ENCODE measurements at regions not wholly inside any gene's neighbourhood (a gene's known extent, or its start where the extent isn't known, plus 50 kb on each side); places are given as distances from the start of the nearest gene placed in this dataset.
A peak's percentile ranks its signal among the peaks of the same experiment; 100 is the strongest.

DNA sequence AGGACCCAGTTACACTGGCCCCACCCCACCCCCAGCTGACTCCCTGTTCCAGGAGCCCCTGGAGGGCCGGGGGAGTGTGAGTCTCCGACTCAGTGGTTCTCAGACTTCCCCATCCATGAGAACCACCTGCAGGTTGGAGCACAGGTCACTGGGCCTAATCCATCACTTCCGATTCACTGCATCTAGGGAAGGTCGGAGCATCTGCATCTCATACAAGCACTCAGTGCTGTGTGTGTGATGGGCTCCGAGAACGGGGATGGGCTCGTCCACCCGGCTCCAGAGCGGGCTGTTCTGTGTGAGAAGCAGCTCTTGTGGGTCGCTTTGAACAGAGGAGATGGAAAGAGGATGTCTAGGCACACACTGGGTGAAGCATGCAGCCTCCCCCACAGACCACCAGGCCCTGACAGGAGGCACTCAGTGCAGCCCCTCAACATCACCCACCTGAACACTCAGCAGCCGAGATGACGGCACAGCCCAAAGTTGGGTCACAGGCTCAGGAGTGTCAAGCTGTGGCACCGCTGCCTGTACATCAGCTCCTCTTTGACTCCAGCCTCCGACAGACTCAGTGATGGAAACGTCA, 541.4 kb downstream of the BRD1 start:
- 73 to 89% (median 85%) methylated on average over 4 to 15 of the region's 15 CpGs for WGBS, 5 donors
- Histone ChIP-seq H3K36me3 (no peaks in the 10 kb centered on the region), H3K4me3 (no peak overlapping the region), H3K4me1 (no peaks in the 10 kb centered on the region), H3K9me3 (peaks cover 0 to 1% (median 0%) of the 10 kb centered on the region in 8 donors), H3K27ac (no peak overlapping the region), H3K27me3 (replicated peaks in 1 of 7) (peaks cover 0 to 82% (median 0%) of the 10 kb centered on the region in 7 donors)
- intact Hi-C loops (cut with DNase I; ENCODE audit: low total_unique reads): no loop called here
- DNase-seq: peak; percentile 35
- no peak for TF ChIP-seq POLR2A (IDR thresholded peaks at IDR 0.05)
- no peak for TF ChIP-seq POLR2AphosphoS5 (IDR thresholded peaks at IDR 0.05)
- TF ChIP-seq, protein P1, sequence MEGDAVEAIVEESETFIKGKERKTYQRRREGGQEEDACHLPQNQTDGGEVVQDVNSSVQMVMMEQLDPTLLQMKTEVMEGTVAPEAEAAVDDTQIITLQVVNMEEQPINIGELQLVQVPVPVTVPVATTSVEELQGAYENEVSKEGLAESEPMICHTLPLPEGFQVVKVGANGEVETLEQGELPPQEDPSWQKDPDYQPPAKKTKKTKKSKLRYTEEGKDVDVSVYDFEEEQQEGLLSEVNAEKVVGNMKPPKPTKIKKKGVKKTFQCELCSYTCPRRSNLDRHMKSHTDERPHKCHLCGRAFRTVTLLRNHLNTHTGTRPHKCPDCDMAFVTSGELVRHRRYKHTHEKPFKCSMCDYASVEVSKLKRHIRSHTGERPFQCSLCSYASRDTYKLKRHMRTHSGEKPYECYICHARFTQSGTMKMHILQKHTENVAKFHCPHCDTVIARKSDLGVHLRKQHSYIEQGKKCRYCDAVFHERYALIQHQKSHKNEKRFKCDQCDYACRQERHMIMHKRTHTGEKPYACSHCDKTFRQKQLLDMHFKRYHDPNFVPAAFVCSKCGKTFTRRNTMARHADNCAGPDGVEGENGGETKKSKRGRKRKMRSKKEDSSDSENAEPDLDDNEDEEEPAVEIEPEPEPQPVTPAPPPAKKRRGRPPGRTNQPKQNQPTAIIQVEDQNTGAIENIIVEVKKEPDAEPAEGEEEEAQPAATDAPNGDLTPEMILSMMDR (IDR thresholded peaks at IDR 0.05 in 8 of 11, conservative IDR thresholded peaks at IDR 0.05 in 3 of 11): no peak

DNA sequence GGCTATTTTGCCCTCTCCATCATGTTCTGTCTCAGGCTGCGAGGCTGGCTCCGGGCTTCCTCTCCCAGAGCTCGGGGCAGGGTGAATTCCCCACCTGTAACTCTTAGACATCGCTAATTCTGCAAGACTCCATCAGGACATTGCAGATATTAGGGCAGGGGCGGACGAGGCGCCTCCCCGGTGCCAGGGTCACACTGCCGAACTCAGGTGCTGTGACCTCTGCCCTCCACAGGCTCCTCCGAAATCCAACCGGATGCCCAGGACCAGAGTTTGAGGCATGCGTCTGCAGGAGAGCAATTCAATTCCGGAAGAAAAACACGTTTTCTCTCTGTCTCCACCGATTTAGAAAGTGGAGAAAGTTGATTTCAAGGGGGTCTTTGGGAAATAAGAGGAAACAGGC, 542.7 kb downstream of the BRD1 start:
- Histone ChIP-seq H3K4me1 (no peaks in the 10 kb centered on the region), H3K36me3 (no peaks in the 10 kb centered on the region), H3K9me3 (peaks cover 0 to 15% (median 4%) of the 10 kb centered on the region in 8 donors), H3K27me3 (replicated peaks in 1 of 7) (peaks cover 0 to 77% (median 0%) of the 10 kb centered on the region in 7 donors), H3K27ac (no peak overlapping the region), H3K4me3 (no peak overlapping the region)
- DNase-seq: no peak
- 68 to 90% (median 80%) methylated on average over 15 of the region's 15 CpGs for WGBS, 5 donors
- TF ChIP-seq POLR2AphosphoS5 (IDR thresholded peaks at IDR 0.05) (no peak), POLR2A (IDR thresholded peaks at IDR 0.05) (no peak)
- TF ChIP-seq, protein P1 (IDR thresholded peaks at IDR 0.05 in 8 of 11, conservative IDR thresholded peaks at IDR 0.05 in 3 of 11): no peak
- intact Hi-C loops (cut with DNase I; ENCODE audit: low total_unique reads): no loop called here

- Histone ChIP-seq H3K4me3 (no peak overlapping the region), H3K9me3 (peaks cover 0 to 21% (median 8%) of the 10 kb centered on the region in 8 donors), H3K27me3 (replicated peaks in 1 of 7) (peaks cover 0 to 71% (median 0%) of the 10 kb centered on the region in 7 donors), H3K27ac (no peak overlapping the region), H3K36me3 (no peaks in the 10 kb centered on the region), H3K4me1 (no peaks in the 10 kb centered on the region)
- peak; percentile 16 for DNase-seq
- WGBS, 5 donors: 67 to 76% (median 71%) methylated on average over 22 to 23 of the region's 23 CpGs
- intact Hi-C loops (cut with DNase I; ENCODE audit: low total_unique reads): no loop called here
- no peak for TF ChIP-seq POLR2A (IDR thresholded peaks at IDR 0.05)
- TF ChIP-seq POLR2AphosphoS5 (IDR thresholded peaks at IDR 0.05): no peak
- TF ChIP-seq, protein P1 (IDR thresholded peaks at IDR 0.05 in 8 of 11, conservative IDR thresholded peaks at IDR 0.05 in 3 of 11): no peak
Observed at GRCh38 chr22:49284056-49284784, 543.5 kb downstream of the BRD1 start.

DNA sequence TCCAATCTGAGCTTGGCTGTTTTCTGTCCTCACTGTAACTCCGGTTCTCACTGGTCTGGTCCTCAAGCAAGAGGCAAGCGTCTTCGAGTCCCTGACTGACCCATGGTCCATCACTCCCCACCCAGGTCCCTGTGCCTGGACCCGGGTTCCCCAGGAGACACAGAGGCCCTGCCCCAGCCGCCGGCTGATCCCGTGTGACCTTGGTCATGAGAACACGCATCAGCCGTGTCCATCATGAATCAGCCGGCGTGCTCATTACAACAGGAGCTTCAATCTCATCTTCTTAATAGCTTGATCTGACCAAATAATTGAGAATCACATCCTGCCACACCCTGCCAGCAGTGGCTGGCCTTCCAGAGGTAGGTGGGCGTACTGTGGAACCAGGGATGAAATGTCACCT, 545.1 kb downstream of the BRD1 start:
- TF ChIP-seq POLR2A (IDR thresholded peaks at IDR 0.05): no peak
- TF ChIP-seq, protein P1 (IDR thresholded peaks at IDR 0.05 in 8 of 11, conservative IDR thresholded peaks at IDR 0.05 in 3 of 11): no peak
- no peak for TF ChIP-seq POLR2AphosphoS5 (IDR thresholded peaks at IDR 0.05)

More for the DNA sequence above, 545.1 kb downstream of the BRD1 start:
- H3K9me3 ChIP-seq: peaks cover 0 to 25% (median 8%) of the 10 kb centered on the region in 8 donors
- no peaks in the 10 kb centered on the region for H3K36me3 ChIP-seq
- no peak overlapping the region for H3K27ac ChIP-seq
- no peak for DNase-seq
- no peak overlapping the region for H3K4me3 ChIP-seq
- intact Hi-C loops (cut with DNase I; ENCODE audit: low total_unique reads): no loop called here
- WGBS, 5 donors: 85 to 95% (median 90%) methylated on average over 11 to 12 of the region's 12 CpGs
- H3K4me1 ChIP-seq: no peaks in the 10 kb centered on the region
- peaks cover 0 to 74% (median 0%) of the 10 kb centered on the region in 7 donors for H3K27me3 ChIP-seq (replicated peaks in 1 of 7)

Measured in spleen (tissue), 11 donors.